H9 (cell line): ENCODE measurements at regions not wholly inside any gene's neighbourhood (a gene's known extent, or its start where the extent isn't known, plus 50 kb on each side); places are given as distances from the start of the nearest gene placed in this dataset.

Source experiments
- DNase-seq: peaks from one replicate; pipeline ENCODE4 v3.0.0-alpha.2; 2017
- H2AFZ ChIP-seq: one replicate; pipeline ENCODE4 v1.6.1; 2013; ENCODE audit warnings: mild to moderate bottlenecking, low read length, control low read depth, moderate library complexity
- H2AK5ac ChIP-seq: 2 replicates; pipeline ENCODE4 v1.6.1; 2013; ENCODE audit warnings: low read length, control low read depth, mixed read lengths; ENCODE audit not compliant: insufficient read length
- H2BK120ac ChIP-seq: one replicate; pipeline ENCODE4 v1.6.1; 2013; ENCODE audit warnings: low read depth, mild to moderate bottlenecking, low read length, control low read depth, inconsistent platforms; ENCODE audit not compliant: poor library complexity, severe bottlenecking
- H2BK12ac ChIP-seq: 2 replicates; pipeline ENCODE4 v1.6.1; 2013; ENCODE audit warnings: low read length, control low read depth, mixed read lengths, low read depth; ENCODE audit not compliant: insufficient read length
- H2BK15ac ChIP-seq: 2 replicates; pipeline ENCODE4 v1.6.1; 2013; ENCODE audit warnings: low read depth, low read length, control low read depth
- H2BK20ac ChIP-seq: one replicate; pipeline ENCODE4 v1.6.1; 2013; ENCODE audit warnings: low read depth, mild to moderate bottlenecking, low read length, control low read depth, inconsistent platforms; ENCODE audit not compliant: poor library complexity, severe bottlenecking
- H2BK5ac ChIP-seq: 2 replicates; pipeline ENCODE4 v1.6.1; 2013; ENCODE audit warnings: low read length, control low read depth, mixed read lengths; ENCODE audit not compliant: insufficient read length
- H3K14ac ChIP-seq: 2 replicates; pipeline ENCODE4 v1.6.1; 2013; ENCODE audit warnings: low read length, control low read depth; ENCODE audit not compliant: insufficient read depth
- H3K18ac ChIP-seq: 2 replicates; pipeline ENCODE4 v1.6.1; 2013; ENCODE audit warnings: low read depth, mild to moderate bottlenecking, mixed read lengths, low read length, control low read depth; ENCODE audit not compliant: insufficient read length
- H3K23ac ChIP-seq: 2 replicates; pipeline ENCODE4 v1.6.1; 2013; ENCODE audit warnings: low read length, control low read depth, mixed read lengths, low read depth; ENCODE audit not compliant: insufficient read length
- H3K23me2 ChIP-seq: 2 replicates; pipeline ENCODE4 v1.6.1; 2013; ENCODE audit warnings: low read depth, mild to moderate bottlenecking, mixed read lengths, low read length, control low read depth; ENCODE audit not compliant: insufficient read length, poor library complexity, severe bottlenecking
- H3K27ac ChIP-seq: 2 replicates; pipeline ENCODE4 v1.5.1; 2013; ENCODE audit warnings: low read length, control low read depth, mixed read lengths, low read depth; ENCODE audit not compliant: insufficient read length
- H3K27me3 ChIP-seq: 2 replicates; pipeline ENCODE4 v1.6.1; 2013; ENCODE audit warnings: low read length, control low read depth, inconsistent platforms; ENCODE audit not compliant: insufficient read depth
- H3K4ac ChIP-seq: 2 replicates; pipeline ENCODE4 v1.6.1; 2013; ENCODE audit warnings: low read depth, mild to moderate bottlenecking, control low read depth, inconsistent platforms, low read length, moderate library complexity
- H3K4me1 ChIP-seq: 2 replicates; pipeline ENCODE4 v1.6.1; 2013; ENCODE audit warnings: low read length, control low read depth, inconsistent platforms; ENCODE audit not compliant: insufficient read depth
- H3K4me2 ChIP-seq: 2 replicates; pipeline ENCODE4 v1.6.1; 2013; ENCODE audit warnings: low read length, control low read depth, mixed read lengths; ENCODE audit not compliant: insufficient read length, insufficient read depth
- H3K56ac ChIP-seq: 2 replicates; pipeline ENCODE4 v1.6.1; 2013; ENCODE audit warnings: low read depth, mild to moderate bottlenecking, mixed read lengths, low read length, control low read depth; ENCODE audit not compliant: insufficient read length
- H3K79me1 ChIP-seq: 2 replicates; pipeline ENCODE4 v1.6.1; 2013; ENCODE audit warnings: low read depth, mild to moderate bottlenecking, moderate library complexity, low read length, control low read depth, inconsistent platforms; ENCODE audit not compliant: insufficient read depth, poor library complexity, severe bottlenecking
- H3K79me2 ChIP-seq: 2 replicates; pipeline ENCODE4 v1.6.1; 2013; ENCODE audit warnings: low read length, control low read depth, inconsistent platforms; ENCODE audit not compliant: insufficient read depth
- H3K9ac ChIP-seq: 2 replicates; pipeline ENCODE4 v1.6.1; 2013; ENCODE audit warnings: low read length, control low read depth, mixed read lengths; ENCODE audit not compliant: insufficient read length; ENCODE audit errors: extremely low read depth
- H3K9me3 ChIP-seq: one replicate; pipeline ENCODE4 v1.6.1; 2013; ENCODE audit warnings: low read depth, low read length, inconsistent platforms; ENCODE audit not compliant: control insufficient read depth
- H3T11ph ChIP-seq: one replicate; pipeline ENCODE4 v1.6.1; 2013; ENCODE audit warnings: mild to moderate bottlenecking, low read length, control low read depth, inconsistent platforms
- H4K20me1 ChIP-seq: one replicate; pipeline ENCODE4 v1.6.1; 2013; ENCODE audit not compliant: control insufficient read depth, insufficient read length, insufficient read depth
- H4K5ac ChIP-seq: 2 replicates; pipeline ENCODE4 v1.6.1; 2013; ENCODE audit warnings: low read depth, mild to moderate bottlenecking, mixed read lengths, low read length, control low read depth; ENCODE audit not compliant: insufficient read length
- H4K8ac ChIP-seq: replicated peaks from 2 replicates; pipeline ENCODE4 v1.6.1; 2013; ENCODE audit warnings: low read length, control low read depth, mixed read lengths, low read depth; ENCODE audit not compliant: insufficient read length
- H4K91ac ChIP-seq: 2 replicates; pipeline ENCODE4 v1.6.1; 2013; ENCODE audit warnings: low read depth, mild to moderate bottlenecking, moderate library complexity, mixed read lengths, low read length, control low read depth; ENCODE audit not compliant: insufficient read length
- H3K27ac Mint-ChIP-seq, 3 experiments: 2 replicates in 2 of 3; 3 replicates in 1 of 3; pipeline ENCODE4 v1.8.0; 2020 to 2021; ENCODE audit warnings: mixed read lengths in 3 of 3, mild to moderate bottlenecking in 1 of 3, moderate library complexity in 1 of 3
- H3K27me3 Mint-ChIP-seq: 2 replicates; pipeline ENCODE4 v1.8.0; 2021; ENCODE audit warnings: low read depth, mild to moderate bottlenecking, moderate library complexity, mixed read lengths
- H3K36me3 Mint-ChIP-seq, 3 experiments: 2 replicates in 2 of 3; 3 replicates in 1 of 3; pipeline ENCODE4 v1.8.0; 2020 to 2021; ENCODE audit warnings: low read depth in 3 of 3, mixed read lengths in 3 of 3; ENCODE audit not compliant: insufficient read depth in 1 of 3
- H3K4me1 Mint-ChIP-seq, 2 experiments: 2 replicates each; pipeline ENCODE4 v1.8.0; 2020; ENCODE audit warnings: mixed read lengths in 2 of 2
- H3K4me3 Mint-ChIP-seq, 2 experiments: 2 replicates in 1 of 2; 3 replicates in 1 of 2; pipeline ENCODE4 v1.8.0; 2020 to 2021; ENCODE audit warnings: mild to moderate bottlenecking in 2 of 2, mixed read lengths in 2 of 2, moderate library complexity in 1 of 2
- H3K9me3 Mint-ChIP-seq, 2 experiments: 2 replicates in 1 of 2; 3 replicates in 1 of 2; pipeline ENCODE4 v1.8.0; 2020; ENCODE audit warnings: mild to moderate bottlenecking in 2 of 2, mixed read lengths in 2 of 2, moderate library complexity in 1 of 2
- WGBS: extraction: QIAGEN DNeasy Blood & Tissue Kit; methylation state at CpG from one replicate; pipeline ENCODE4 v1.1.7; 2013; ENCODE audit warnings: missing lambda C conversion rate, low lambda C conversion rate, mixed read lengths; ENCODE audit not compliant: insufficient read length; ENCODE audit errors: extremely low coverage; 5-methylcytosine and 5-hydroxymethylcytosine counted together
- TF ChIP-seq, protein P1 (sequence below): fragments of 200-600 bp; sonication (generic); conservative IDR thresholded peaks from 3 replicates; pipeline ENCODE4 v1.8.0; 2021; ENCODE audit warnings: antibody characterized with exemption, mild to moderate bottlenecking

GRCh38 chr3:3675801-3676200, 123.4 kb upstream of the LRRN1 start:
- Histone ChIP-seq H4K20me1 (no peaks in the 10 kb centered on the region), H3K9ac (no peak overlapping the region), H3K56ac (no peak overlapping the region), H3K18ac (no peak overlapping the region), H3K79me1 (no peaks in the 10 kb centered on the region), H3K14ac (no peak overlapping the region), H3K4me2 (no peak overlapping the region), H2BK5ac (no peak overlapping the region), H2BK15ac (no peak overlapping the region), H3K27me3 (no peaks in the 10 kb centered on the region), H3K27ac (no peak overlapping the region), H3K79me2 (no peaks in the 10 kb centered on the region), H2AK5ac (no peak overlapping the region), H2BK12ac (no peak overlapping the region), H3K23me2 (no peaks in the 10 kb centered on the region), H3K9me3 (no peaks in the 10 kb centered on the region), H2BK20ac (no peak overlapping the region), H3K4ac (no peak overlapping the region), H3K4me1 (no peaks in the 10 kb centered on the region), H4K5ac (no peak overlapping the region), H4K91ac (no peak overlapping the region), H2BK120ac (no peak overlapping the region), H4K8ac (no peak overlapping the region), H3K23ac (no peak overlapping the region), H2AFZ (no peak overlapping the region), H3T11ph (no peak overlapping the region)
- Mint-ChIP-seq H3K27me3 (no peaks in the 10 kb centered on the region; the same call in 1 of the 2 replicates), H3K4me1 (no peaks in the 10 kb centered on the region), H3K9me3 (peaks cover 0 to 6% of the 10 kb centered on the region in 2 experiments; a peak in 2 of 5 replicates), H3K27ac (no peak overlapping the region), H3K4me3 (no peak overlapping the region), H3K36me3 (no peaks in the 10 kb centered on the region)
- WGBS = no CpG with 5 or more reads among the region's 1 CpG
- DNase-seq = no peak
- TF ChIP-seq, protein P1, sequence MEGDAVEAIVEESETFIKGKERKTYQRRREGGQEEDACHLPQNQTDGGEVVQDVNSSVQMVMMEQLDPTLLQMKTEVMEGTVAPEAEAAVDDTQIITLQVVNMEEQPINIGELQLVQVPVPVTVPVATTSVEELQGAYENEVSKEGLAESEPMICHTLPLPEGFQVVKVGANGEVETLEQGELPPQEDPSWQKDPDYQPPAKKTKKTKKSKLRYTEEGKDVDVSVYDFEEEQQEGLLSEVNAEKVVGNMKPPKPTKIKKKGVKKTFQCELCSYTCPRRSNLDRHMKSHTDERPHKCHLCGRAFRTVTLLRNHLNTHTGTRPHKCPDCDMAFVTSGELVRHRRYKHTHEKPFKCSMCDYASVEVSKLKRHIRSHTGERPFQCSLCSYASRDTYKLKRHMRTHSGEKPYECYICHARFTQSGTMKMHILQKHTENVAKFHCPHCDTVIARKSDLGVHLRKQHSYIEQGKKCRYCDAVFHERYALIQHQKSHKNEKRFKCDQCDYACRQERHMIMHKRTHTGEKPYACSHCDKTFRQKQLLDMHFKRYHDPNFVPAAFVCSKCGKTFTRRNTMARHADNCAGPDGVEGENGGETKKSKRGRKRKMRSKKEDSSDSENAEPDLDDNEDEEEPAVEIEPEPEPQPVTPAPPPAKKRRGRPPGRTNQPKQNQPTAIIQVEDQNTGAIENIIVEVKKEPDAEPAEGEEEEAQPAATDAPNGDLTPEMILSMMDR = no peak
